KMS-11 (cell line): ENCODE measurements at regions not wholly inside any gene's neighbourhood (a gene's known extent, or its start where the extent isn't known, plus 50 kb on each side); places are given as distances from the start of the nearest gene placed in this dataset.

Experiments used
- H2AFZ ChIP-seq: fragments of 200-600 bp; sonication (generic); 2 replicates; pipeline ENCODE4 v1.6.1; 2016; ENCODE audit warnings: antibody characterized with exemption, mixed run types, low read depth
- H3K27ac ChIP-seq: fragments of 200-600 bp; sonication (generic); 2 replicates; pipeline ENCODE4 v1.6.1; 2016; ENCODE audit warnings: mild to moderate bottlenecking, mixed run types
- H3K27me3 ChIP-seq: fragments of 200-600 bp; sonication (generic); 2 replicates; pipeline ENCODE4 v1.6.1; 2017; ENCODE audit warnings: mild to moderate bottlenecking, low read depth, mixed run types, moderate library complexity; ENCODE audit not compliant: insufficient read depth
- H3K36me3 ChIP-seq: fragments of 200-600 bp; sonication (generic); 2 replicates; pipeline ENCODE4 v1.6.1; 2017; ENCODE audit warnings: mild to moderate bottlenecking, mixed run types; ENCODE audit not compliant: insufficient read depth
- H3K4me1 ChIP-seq: fragments of 200-600 bp; sonication (generic); 2 replicates; pipeline ENCODE4 v1.6.1; 2016; ENCODE audit warnings: mild to moderate bottlenecking, low read depth, mixed run types; ENCODE audit not compliant: poor library complexity, severe bottlenecking
- H3K4me2 ChIP-seq: fragments of 200-600 bp; sonication (generic); 2 replicates; pipeline ENCODE4 v1.7.0; 2016; ENCODE audit warnings: mild to moderate bottlenecking, mixed run types
- H3K4me3 ChIP-seq: fragments of 200-600 bp; sonication (generic); IDR thresholded peaks from 2 replicates; pipeline ENCODE4 v1.6.1; 2017; ENCODE audit warnings: low read depth, low read length, mixed read lengths; ENCODE audit not compliant: insufficient read depth
- H3K79me2 ChIP-seq: fragments of 200-600 bp; sonication (generic); 2 replicates; pipeline ENCODE4 v1.6.1; 2016; ENCODE audit warnings: low read depth, mixed run types; ENCODE audit not compliant: insufficient read depth
- H3K9ac ChIP-seq: fragments of 200-600 bp; sonication (generic); 2 replicates; pipeline ENCODE4 v1.6.1; 2016; ENCODE audit warnings: mild to moderate bottlenecking, mixed run types
- H4K20me1 ChIP-seq: fragments of 200-600 bp; sonication (generic); 2 replicates; pipeline ENCODE4 v1.6.1; 2016; ENCODE audit warnings: mild to moderate bottlenecking, mixed run types; ENCODE audit not compliant: insufficient read depth
- CTCF ChIP-seq: fragments of 200-600 bp; sonication (generic); conservative IDR thresholded peaks from 2 replicates; pipeline ENCODE4 v1.6.1; 2017; ENCODE audit warnings: low read depth, mild to moderate bottlenecking, antibody characterized with exemption, low read length, moderate library complexity, mixed read lengths

- no peaks in the 10 kb centered on the region for H4K20me1 ChIP-seq
- no peak overlapping the region for H3K27ac ChIP-seq
- no peak overlapping the region for H3K9ac ChIP-seq
- H3K36me3 ChIP-seq: no peaks in the 10 kb centered on the region
- H2AFZ ChIP-seq: no peak overlapping the region
- H3K4me1 ChIP-seq: peaks cover 4% of the 10 kb centered on the region
- H3K4me2 ChIP-seq: no peak overlapping the region
- no peak overlapping the region for H3K4me3 ChIP-seq
- no peaks in the 10 kb centered on the region for H3K27me3 ChIP-seq
- no peaks in the 10 kb centered on the region for H3K79me2 ChIP-seq
- TF ChIP-seq CTCF: no peak
These were observed 126.2 kb downstream of the SIK1 start for GRCh38 chr21:43300496-43301408.

DNA sequence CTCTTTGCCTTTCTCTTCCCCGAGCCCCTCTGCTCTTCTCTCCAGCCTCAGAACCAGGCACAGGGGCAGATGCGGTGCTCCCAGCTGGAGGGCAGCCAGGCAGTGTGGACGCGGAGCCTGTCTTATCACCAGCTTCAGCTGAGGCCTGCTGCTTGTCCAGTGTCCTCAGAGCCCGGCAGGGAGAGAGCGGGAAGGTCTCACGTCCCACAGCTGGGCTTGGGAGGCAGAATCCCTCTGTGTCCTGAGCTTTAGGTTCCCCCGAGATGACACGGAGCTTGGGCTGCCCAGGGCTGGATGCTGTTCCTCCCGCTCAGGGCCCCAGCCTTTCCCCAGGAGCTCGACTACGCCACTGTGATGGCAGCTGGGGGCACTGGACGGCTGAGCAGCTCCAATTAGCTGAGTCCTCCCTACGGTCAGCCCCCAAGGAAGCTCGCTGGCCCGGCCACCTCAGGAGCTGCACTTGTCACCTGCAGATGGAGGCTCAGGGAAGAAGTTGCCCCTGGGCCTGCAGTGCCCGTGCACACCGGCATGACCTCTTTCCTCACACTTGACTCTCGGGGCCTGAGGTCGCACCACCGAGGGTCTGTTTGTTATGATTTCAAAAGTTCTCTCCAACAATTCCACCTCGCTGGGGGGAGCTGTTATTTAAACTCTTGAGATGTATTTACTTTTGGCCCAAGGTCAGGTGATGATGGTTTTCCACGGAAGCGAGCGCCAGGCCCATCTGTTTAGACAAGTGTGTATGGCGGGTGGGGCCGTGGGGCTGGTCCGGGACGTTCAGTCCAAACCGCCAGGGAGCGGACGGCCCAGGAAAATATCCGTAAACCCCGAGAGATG lies 127.3 kb downstream of the SIK1 start:
- Histone ChIP-seq H3K4me3 (no peak overlapping the region), H3K4me1 (no peaks in the 10 kb centered on the region), H3K27me3 (no peaks in the 10 kb centered on the region), H3K36me3 (no peaks in the 10 kb centered on the region), H3K27ac (no peak overlapping the region), H3K4me2 (no peak overlapping the region), H2AFZ (no peak overlapping the region), H4K20me1 (no peaks in the 10 kb centered on the region), H3K79me2 (no peaks in the 10 kb centered on the region), H3K9ac (no peak overlapping the region)
- TF ChIP-seq CTCF: no peak

GRCh38 chr21:43298546-43299440 lies 128.1 kb downstream of the SIK1 start:
- Histone ChIP-seq H2AFZ (no peak overlapping the region), H3K36me3 (no peaks in the 10 kb centered on the region), H3K4me2 (no peak overlapping the region), H3K27me3 (no peaks in the 10 kb centered on the region), H4K20me1 (no peaks in the 10 kb centered on the region), H3K9ac (no peak overlapping the region), H3K4me3 (no peak overlapping the region), H3K79me2 (no peaks in the 10 kb centered on the region), H3K4me1 (no peaks in the 10 kb centered on the region), H3K27ac (no peak overlapping the region)
- no peak for TF ChIP-seq CTCF

- Histone ChIP-seq H3K27ac (no peak overlapping the region), H3K27me3 (no peaks in the 10 kb centered on the region), H2AFZ (no peak overlapping the region), H3K4me2 (no peak overlapping the region), H3K36me3 (no peaks in the 10 kb centered on the region), H3K9ac (no peak overlapping the region), H3K4me1 (no peaks in the 10 kb centered on the region), H3K4me3 (no peak overlapping the region), H4K20me1 (no peaks in the 10 kb centered on the region), H3K79me2 (no peaks in the 10 kb centered on the region)
- TF ChIP-seq CTCF: no peak
These were observed 128.9 kb downstream of the SIK1 start for GRCh38 chr21:43297989-43298388.
